ENCODE measurements at regions not wholly inside any gene's neighbourhood (a gene's known extent, or its start where the extent isn't known, plus 50 kb on each side); places are given as distances from the start of the nearest gene placed in this dataset.

GRCh38 chr4:119873794-119874325, 192.8 kb downstream of the MAD2L1 start:
- Histone ChIP-seq H3K27ac (ENCODE audit: insufficient read depth, low read depth, low read length) (no peak overlapping the region), H3K36me3 (ENCODE audit: control insufficient read depth in 2 of 2, extremely low read depth in 1 of 2, insufficient read depth in 2 of 2, low read length in 2 of 2) (no peaks in the 10 kb centered on the region), H3K9ac (replicated peaks; ENCODE audit: extremely low read depth, insufficient read depth, low read length) (no peak overlapping the region), H3K4me2 (ENCODE audit: insufficient read depth, low read length) (no peak overlapping the region), H4K20me1 (replicated peaks; ENCODE audit: control insufficient read depth, extremely low read depth, insufficient read depth, low read length) (no peaks in the 10 kb centered on the region), H3K9me3 (replicated peaks; ENCODE audit: control insufficient read depth, insufficient read depth, low read length) (no peaks in the 10 kb centered on the region), H3K27me3 (ENCODE audit: control insufficient read depth in 2 of 2, insufficient read depth in 2 of 2, low read length in 2 of 2) (no peaks in the 10 kb centered on the region), H3K4me1 (ENCODE audit: control insufficient read depth, extremely low read depth, insufficient read depth, low read length) (no peaks in the 10 kb centered on the region), H3K9me1 (replicated peaks; ENCODE audit: control insufficient read depth, extremely low read depth, insufficient read depth, low read length) (no peaks in the 10 kb centered on the region), H3K79me2 (ENCODE audit: control insufficient read depth, insufficient read depth, low read length) (no peaks in the 10 kb centered on the region), H3K4me3 (replicated peaks in 1 of 3; ENCODE audit: insufficient read depth in 1 of 3, low read depth in 1 of 3, low read length in 3 of 3) (no peak overlapping the region), H2AFZ (ENCODE audit: low read depth, low read length) (no peak overlapping the region)
- CTCF ChIA-PET, result interaction anchor here (1.4 kb wide), 1 partner anchor 8 kb away, joined by 3 read pairs; no protein-coding TSS in a partner anchor
- POLR2A ChIA-PET, result no interaction called here
- dilution Hi-C loops (cut with MboI; ENCODE audit: extremely low pct_ligation_motif_present, low sequenced_read_pairs), result no loop called here
- no TSS peak for BruUV-seq (replicated peaks)
- intact Hi-C loops (cut with micrococcal nuclease), result no loop called here
- FAIRE-seq (no peak), DNase-seq (ENCODE audit: low read depth, low spot score) (no peak)
- TF ChIP-seq EZH2 (IDR thresholded peaks at IDR 0.05; ENCODE audit: borderline replicate concordance, low read depth, low read length, severe bottlenecking) (no peak), MYC (IDR thresholded peaks at IDR 0.05; ENCODE audit: low read depth, low read length) (no peak)
- TF ChIP-seq, protein P1, sequence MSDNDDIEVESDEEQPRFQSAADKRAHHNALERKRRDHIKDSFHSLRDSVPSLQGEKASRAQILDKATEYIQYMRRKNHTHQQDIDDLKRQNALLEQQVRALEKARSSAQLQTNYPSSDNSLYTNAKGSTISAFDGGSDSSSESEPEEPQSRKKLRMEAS (IDR thresholded peaks at IDR 0.05; ENCODE audit: insufficient read depth, insufficient read length), result no peak

GRCh38 chr4:119873132-119873531, 193.5 kb downstream of the MAD2L1 start:
- FAIRE-seq (no peak), DNase-seq (ENCODE audit: low read depth, low spot score) (no peak)
- Histone ChIP-seq H3K27ac (ENCODE audit: insufficient read depth, low read depth, low read length) (no peak overlapping the region), H3K36me3 (ENCODE audit: control insufficient read depth in 2 of 2, extremely low read depth in 1 of 2, insufficient read depth in 2 of 2, low read length in 2 of 2) (no peaks in the 10 kb centered on the region), H3K4me1 (ENCODE audit: control insufficient read depth, extremely low read depth, insufficient read depth, low read length) (no peaks in the 10 kb centered on the region), H3K9ac (replicated peaks; ENCODE audit: extremely low read depth, insufficient read depth, low read length) (no peak overlapping the region), H3K9me3 (replicated peaks; ENCODE audit: control insufficient read depth, insufficient read depth, low read length) (no peaks in the 10 kb centered on the region), H3K4me3 (replicated peaks in 1 of 3; ENCODE audit: insufficient read depth in 1 of 3, low read depth in 1 of 3, low read length in 3 of 3) (no peak overlapping the region), H3K4me2 (ENCODE audit: insufficient read depth, low read length) (no peak overlapping the region), H3K79me2 (ENCODE audit: control insufficient read depth, insufficient read depth, low read length) (no peaks in the 10 kb centered on the region), H4K20me1 (replicated peaks; ENCODE audit: control insufficient read depth, extremely low read depth, insufficient read depth, low read length) (no peaks in the 10 kb centered on the region), H3K27me3 (ENCODE audit: control insufficient read depth in 2 of 2, insufficient read depth in 2 of 2, low read length in 2 of 2) (no peaks in the 10 kb centered on the region), H2AFZ (ENCODE audit: low read depth, low read length) (no peak overlapping the region), H3K9me1 (replicated peaks; ENCODE audit: control insufficient read depth, extremely low read depth, insufficient read depth, low read length) (no peaks in the 10 kb centered on the region)
- TF ChIP-seq JUN (IDR thresholded peaks at IDR 0.05; ENCODE audit: borderline replicate concordance, insufficient read depth, insufficient read length, low read depth), result no peak
- no peak for TF ChIP-seq POLR2AphosphoS5 (IDR thresholded peaks at IDR 0.05; ENCODE audit: insufficient read depth, low read depth, low read length)
- TF ChIP-seq GATA2 (IDR thresholded peaks at IDR 0.05; ENCODE audit: insufficient read depth, insufficient read length, low read depth, low read length), result no peak
- TF ChIP-seq EZH2 (IDR thresholded peaks at IDR 0.05; ENCODE audit: borderline replicate concordance, low read depth, low read length, severe bottlenecking), result no peak
- TF ChIP-seq POLR2A (IDR thresholded peaks at IDR 0.05; ENCODE audit: low read depth, low read length), result no peak
- no peak for TF ChIP-seq CTCF (IDR thresholded peaks at IDR 0.05; ENCODE audit: extremely low read depth in 1 of 2, insufficient read depth in 1 of 2, low read depth in 1 of 2, low read length in 2 of 2)
- no peak for TF ChIP-seq FOS (IDR thresholded peaks at IDR 0.05; ENCODE audit: borderline replicate concordance, insufficient read depth, low read length)
- TF ChIP-seq, protein P1 (IDR thresholded peaks at IDR 0.05; ENCODE audit: insufficient read depth, insufficient read length), result no peak
- TF ChIP-seq MYC (IDR thresholded peaks at IDR 0.05; ENCODE audit: low read depth, low read length), result no peak
- BruUV-seq (replicated peaks), result no TSS peak
- ChIA-PET POLR2A (no interaction called here), CTCF (no interaction called here)
- intact Hi-C loops (cut with micrococcal nuclease) (no loop called here), dilution Hi-C loops (cut with MboI; ENCODE audit: extremely low pct_ligation_motif_present, low sequenced_read_pairs) (no loop called here)
